ENCODE measurements at regions not wholly inside any gene's neighbourhood (a gene's known extent, or its start where the extent isn't known, plus 50 kb on each side); places are given as distances from the start of the nearest gene placed in this dataset.

- no peak for TF ChIP-seq POLR2AphosphoS5 (IDR thresholded peaks at IDR 0.05)
- no peak for TF ChIP-seq CTCF (IDR thresholded peaks at IDR 0.05)
- TF ChIP-seq POLR2A (IDR thresholded peaks at IDR 0.05) = no peak
Measured at GRCh38 chr15:63436341-63436740, 54.7 kb upstream of the CA12 start.
